GM12878 (cell line): ENCODE measurements at regions not wholly inside any gene's neighbourhood (a gene's known extent, or its start where the extent isn't known, plus 50 kb on each side); places are given as distances from the start of the nearest gene placed in this dataset.

Experiments used
- ATAC-seq: fragments of 200-7000 bp; cut with Tn5 transposase; 3 replicates; pipeline ENCODE4 v1.9.1; 2020; ENCODE audit warnings: mild to moderate bottlenecking, moderate library complexity
- BruUV-seq: library from RNA; stranded (reverse); fragments of 400-500 nt; replicated peaks from 2 replicates; lab custom pipeline; 2021; lab: Mats Ljungman, UMichigan
- CTCF ChIA-PET: fragments of 300-600 bp; sonication (Branson Sonifier 250); formaldehyde crosslinking; extraction: SDS; loops from one replicate; lab custom pipeline; 2021; ENCODE audit warnings: inconsistent platforms; lab: Yijun Ruan, JAX
- POLR2A ChIA-PET: fragments of 350-600 bp; formaldehyde crosslinking; extraction: SDS; loops from one replicate; lab custom pipeline; 2021; ENCODE audit warnings: inconsistent platforms; lab: Charles Lee
- RAD21 ChIA-PET: fragments of 300-600 bp; sonication (Branson Sonifier 250); formaldehyde crosslinking; loops from one replicate; lab custom pipeline; 2023; ENCODE audit warnings: antibody characterized with exemption; ENCODE audit not compliant: unreplicated experiment; lab: Charles Lee
- SMC1A ChIA-PET: fragments of 300-600 bp; sonication (Branson Sonifier 250); formaldehyde crosslinking; loops from one replicate; lab custom pipeline; 2023; ENCODE audit not compliant: unreplicated experiment, uncharacterized antibody; lab: Charles Lee
- DNase-seq: peaks from one replicate; pipeline ENCODE4 v3.0.0-alpha.2; 2011; ENCODE audit warnings: low read depth, low spot score
- FAIRE-seq: peaks from 3 replicates; lab custom pipeline; 2011; peaks lifted over from hg19 to GRCh38; lab: Jason Lieb, UNC
- H2AFZ ChIP-seq: 2 replicates; pipeline ENCODE4 v1.6.0; 2011; ENCODE audit warnings: low read depth, low read length, control low read depth; ENCODE audit not compliant: control insufficient read depth
- H3K27ac ChIP-seq: 2 replicates; pipeline ENCODE4 v1.5.1; 2011; ENCODE audit warnings: control low read depth; ENCODE audit not compliant: control insufficient read depth, insufficient read depth
- H3K27me3 ChIP-seq, 2 experiments: replicated peaks in 1 of 2; 2 replicates each; pipeline versions ENCODE4 v1.6.0 to v1.6.1; 2011; ENCODE audit warnings: low read length in 1 of 2; ENCODE audit not compliant: control insufficient read depth in 2 of 2, insufficient read depth in 2 of 2
- H3K36me3 ChIP-seq, 2 experiments: 2 replicates each; pipeline ENCODE4 v1.5.1; 2011; ENCODE audit warnings: low read length in 1 of 2; ENCODE audit not compliant: control insufficient read depth in 2 of 2, insufficient read depth in 2 of 2
- H3K4me1 ChIP-seq: 2 replicates; pipeline ENCODE4 v1.6.1; 2011; ENCODE audit warnings: mild to moderate bottlenecking, low read length, moderate library complexity, mixed read lengths; ENCODE audit not compliant: control insufficient read depth, insufficient read depth
- H3K4me2 ChIP-seq: 2 replicates; pipeline ENCODE4 v1.6.0; 2011; ENCODE audit warnings: control low read depth; ENCODE audit not compliant: control insufficient read depth, insufficient read depth
- H3K4me3 ChIP-seq: fragments of 200-600 bp; sonication (generic); 2 replicates; pipeline ENCODE4 v1.5.1; 2016
- H3K79me2 ChIP-seq: 2 replicates; pipeline ENCODE4 v1.6.0; 2011; ENCODE audit warnings: low read length; ENCODE audit not compliant: control insufficient read depth, insufficient read depth
- H3K9ac ChIP-seq: 2 replicates; pipeline ENCODE4 v1.8.0; 2011; ENCODE audit warnings: low read length, control low read depth, mixed read lengths; ENCODE audit not compliant: control insufficient read depth, insufficient read depth
- H3K9me3 ChIP-seq: replicated peaks from 3 replicates; pipeline ENCODE4 v1.5.1; 2011; ENCODE audit warnings: mild to moderate bottlenecking, low read length; ENCODE audit not compliant: control insufficient read depth, insufficient read depth
- H4K20me1 ChIP-seq: 2 replicates; pipeline ENCODE4 v1.6.0; 2011; ENCODE audit not compliant: control insufficient read depth, insufficient read depth
- MTA2 ChIP-seq: fragments of 450-650 bp; IDR thresholded peaks from 2 replicates; pipeline ENCODE4 v1.6.1; 2016; ENCODE audit warnings: low read depth, mild to moderate bottlenecking, moderate library complexity
- TCF12 ChIP-seq: IDR thresholded peaks from 2 replicates; pipeline ENCODE4 v1.6.1; 2011; ENCODE audit warnings: low read depth, mild to moderate bottlenecking, low read length
- WGBS: methylation state at CpG from one replicate; pipeline ENCODE4 v1.1.6; 2016; ENCODE audit warnings: low lambda C conversion rate; ENCODE audit not compliant: insufficient replicate concordance, insufficient coverage; ENCODE audit errors: missing lambda C conversion rate; 5-methylcytosine and 5-hydroxymethylcytosine counted together
- in situ Hi-C: fragments of 300-500 bp; cut with MboI; formaldehyde crosslinking; loops from 9 replicates; pipeline ENCODE4 v1.14.3; 2018; ENCODE audit warnings: mixed read lengths
- intact Hi-C: fragments of 100-400 bp; cut with micrococcal nuclease; formaldehyde crosslinking; loops from one replicate; pipeline ENCODE4 v1.14.2; 2022; ENCODE audit not compliant: unreplicated experiment

DNA sequence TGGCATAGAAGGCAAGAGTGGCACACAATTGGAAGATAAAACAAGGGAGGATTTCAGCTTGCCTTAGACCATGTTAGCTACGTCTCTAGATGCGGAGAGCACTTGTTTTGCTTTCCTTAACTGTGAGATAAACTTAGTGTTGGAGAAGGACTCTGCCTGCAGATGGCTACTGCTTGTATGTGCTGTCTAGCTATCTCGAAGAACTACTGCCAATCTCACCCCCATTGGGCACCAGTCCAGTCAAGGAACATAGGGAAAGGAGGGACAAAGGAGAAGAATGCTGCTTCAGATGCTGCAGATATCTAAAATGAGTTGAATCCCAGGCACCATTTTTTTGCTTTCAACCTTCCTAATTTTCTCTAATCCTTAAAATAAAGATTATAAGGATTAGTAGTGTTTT, 726.0 kb upstream of the ARGLU1 start:
- WGBS = 2% methylated on average over 3 of the region's 3 CpGs

GRCh38 chr13:107291875-107292274, 723.9 kb upstream of the ARGLU1 start:
- ATAC-seq = no peak

More for the DNA sequence above, 726.0 kb upstream of the ARGLU1 start:
- SMC1A ChIA-PET = no interaction called here
- intact Hi-C loops = no loop called here
- FAIRE-seq (no peak), ATAC-seq (no peak)
- Histone ChIP-seq H3K36me3 (no peaks in the 10 kb centered on the region), H3K4me2 (no peak overlapping the region), H3K27ac (no peak overlapping the region), H3K79me2 (no peaks in the 10 kb centered on the region), H3K27me3 (no peaks in the 10 kb centered on the region), H3K4me3 (no peak overlapping the region)
- POLR2A ChIA-PET = no interaction called here
- TF ChIP-seq TCF12 = no peak
- TF ChIP-seq, all 136 proteins: peak for 0
- Histone ChIP-seq H3K4me1 (no peaks in the 10 kb centered on the region), H4K20me1 (no peaks in the 10 kb centered on the region), H3K9ac (no peak overlapping the region), H2AFZ (no peak overlapping the region), H3K9me3 (no peaks in the 10 kb centered on the region)
- in situ Hi-C loops = no loop called here
- DNase-seq = no peak
- ChIA-PET CTCF (no interaction called here), RAD21 (no interaction called here)
- no TSS peak for BruUV-seq

More at GRCh38 chr13:107291875-107292274, 723.9 kb upstream of the ARGLU1 start:
- Histone ChIP-seq H3K79me2 (no peaks in the 10 kb centered on the region), H3K27me3 (no peaks in the 10 kb centered on the region), H3K27ac (no peak overlapping the region), H3K4me3 (no peak overlapping the region), H2AFZ (no peak overlapping the region), H3K9ac (no peak overlapping the region), H3K36me3 (no peaks in the 10 kb centered on the region), H3K4me1 (no peaks in the 10 kb centered on the region), H3K9me3 (no peaks in the 10 kb centered on the region), H3K4me2 (no peak overlapping the region), H4K20me1 (no peaks in the 10 kb centered on the region)
- intact Hi-C loops = no loop called here
- ChIA-PET RAD21 (no interaction called here), CTCF (no interaction called here), POLR2A (no interaction called here), SMC1A (interaction anchor here (0.7 to 0.9 kb wide), 2 partner anchors 12 to 120 kb away, joined by 3 read pairs; no protein-coding TSS in a partner anchor)
- FAIRE-seq (no peak), DNase-seq (no peak)
- in situ Hi-C loops = no loop called here
- no TSS peak for BruUV-seq
- TF ChIP-seq MTA2 = no peak
- TF ChIP-seq, all 136 proteins: peak for 0
